H1 (cell line): ENCODE measurements at regions not wholly inside any gene's neighbourhood (a gene's known extent, or its start where the extent isn't known, plus 50 kb on each side); places are given as distances from the start of the nearest gene placed in this dataset.

Source experiments
- CTCF ChIA-PET: fragments of 300-600 bp; sonication (Branson Sonifier 250); formaldehyde crosslinking; loops from one replicate; lab custom pipeline; 2021; ENCODE audit not compliant: partially characterized antibody; lab: Charles Lee
- POLR2A ChIA-PET: fragments of 300-600 bp; sonication (Branson Sonifier 250); formaldehyde crosslinking; loops from one replicate; lab custom pipeline; 2021; ENCODE audit warnings: inconsistent platforms; ENCODE audit not compliant: partially characterized antibody; lab: Charles Lee
- DNase-seq, 2 experiments: peaks; one replicate each; pipeline versions ENCODE4 v3.0.0 to v3.0.0-alpha.2; 2010 to 2022; ENCODE audit warnings: low spot score in 2 of 2, low read depth in 1 of 2, mixed read lengths in 1 of 2
- FAIRE-seq: peaks from 2 replicates; lab custom pipeline; 2011; peaks lifted over from hg19 to GRCh38; lab: Jason Lieb, UNC
- H2AFZ ChIP-seq: 2 replicates; pipeline ENCODE4 v1.8.1; 2012; ENCODE audit warnings: low read length, inconsistent platforms
- H2AK5ac ChIP-seq: 2 replicates; pipeline ENCODE4 v1.6.1; 2013; ENCODE audit warnings: low read depth, low read length
- H2BK120ac ChIP-seq: replicated peaks from 2 replicates; pipeline ENCODE3; 2013; ENCODE audit warnings: low read depth, low read length, inconsistent platforms
- H2BK12ac ChIP-seq: 2 replicates; pipeline ENCODE4 v1.6.1; 2013; ENCODE audit warnings: low read depth, low read length
- H2BK15ac ChIP-seq: 2 replicates; pipeline ENCODE4 v1.6.1; 2013; ENCODE audit warnings: low read length
- H2BK20ac ChIP-seq: 2 replicates; pipeline ENCODE4 v1.6.1; 2013; ENCODE audit warnings: low read length
- H2BK5ac ChIP-seq: 2 replicates; pipeline ENCODE4 v1.6.1; 2013; ENCODE audit warnings: low read depth, low read length
- H3K14ac ChIP-seq: 2 replicates; pipeline ENCODE4 v1.6.1; 2013; ENCODE audit warnings: inconsistent platforms; ENCODE audit not compliant: insufficient read length
- H3K18ac ChIP-seq: 2 replicates; pipeline ENCODE4 v1.6.1; 2013; ENCODE audit warnings: low read length; ENCODE audit errors: extremely low read depth
- H3K23ac ChIP-seq: 2 replicates; pipeline ENCODE4 v1.6.1; 2013; ENCODE audit warnings: inconsistent platforms; ENCODE audit not compliant: insufficient read length
- H3K23me2 ChIP-seq: 2 replicates; pipeline ENCODE4 v1.6.1; 2013; ENCODE audit warnings: low read depth, low read length
- H3K27ac ChIP-seq: 2 replicates; pipeline ENCODE4 v1.6.1; 2011; ENCODE audit warnings: low read depth, low read length, inconsistent platforms
- H3K27me3 ChIP-seq, 4 experiments: replicated peaks in 1 of 4; 1 replicate in 1 of 4; 2 replicates in 3 of 4; pipeline versions ENCODE4 v1.6.1 to v1.8.1; 2011 to 2013; ENCODE audit warnings: low read length in 3 of 4, mild to moderate bottlenecking in 3 of 4, inconsistent platforms in 2 of 4, mixed read lengths in 2 of 4, moderate library complexity in 1 of 4; ENCODE audit not compliant: control insufficient read depth in 3 of 4, insufficient read depth in 3 of 4; ENCODE audit errors: extremely low read depth in 1 of 4
- H3K36me3 ChIP-seq, 4 experiments: 2 replicates each; pipeline versions ENCODE4 v1.6.1 to v1.8.1; 2011 to 2013; ENCODE audit warnings: mild to moderate bottlenecking in 4 of 4, low read length in 3 of 4, moderate library complexity in 2 of 4, control low read depth in 1 of 4, inconsistent platforms in 1 of 4; ENCODE audit not compliant: insufficient read depth in 4 of 4, control insufficient read depth in 2 of 4
- H3K4ac ChIP-seq: replicated peaks from 2 replicates; pipeline ENCODE3; 2013; ENCODE audit warnings: low read length, low read depth, mixed read lengths, inconsistent platforms; ENCODE audit not compliant: insufficient read length
- H3K4me1 ChIP-seq, 4 experiments: replicated peaks in 1 of 4; 1 replicate in 1 of 4; 2 replicates in 3 of 4; pipeline versions ENCODE4 v1.6.1 to v1.8.1; 2011 to 2013; ENCODE audit warnings: low read length in 3 of 4, inconsistent platforms in 2 of 4, mixed read lengths in 1 of 4; ENCODE audit not compliant: insufficient read depth in 4 of 4, control insufficient read depth in 3 of 4
- H3K4me2 ChIP-seq, 2 experiments: 2 replicates each; pipeline versions ENCODE4 v1.6.1 to v1.8.1; 2011 to 2013; ENCODE audit warnings: low read depth in 2 of 2, low read length in 2 of 2, control low read depth in 1 of 2, inconsistent platforms in 1 of 2, mild to moderate bottlenecking in 1 of 2; ENCODE audit not compliant: insufficient read depth in 1 of 2
- H3K4me3 ChIP-seq, 4 experiments: fragments of 200-600, 300-600 bp in 1 of 4; sonication (generic), shearing (Covaris generic), sonication (Bioruptor Twin) in 1 of 4; 2 replicates each; pipeline versions ENCODE4 v1.5.1 to v1.8.1; 2011 to 2016; ENCODE audit warnings: low read length in 4 of 4, low read depth in 3 of 4, control low read depth in 2 of 4, inconsistent platforms in 2 of 4, mild to moderate bottlenecking in 2 of 4, mixed read lengths in 1 of 4, moderate library complexity in 1 of 4; ENCODE audit not compliant: insufficient read depth in 2 of 4; ENCODE audit errors: extremely low read depth in 1 of 4
- H3K56ac ChIP-seq: replicated peaks from 2 replicates; pipeline ENCODE3; 2013; ENCODE audit warnings: low read depth, mild to moderate bottlenecking, mixed read lengths, low read length, inconsistent platforms; ENCODE audit not compliant: insufficient read length
- H3K79me1 ChIP-seq: 2 replicates; pipeline ENCODE4 v1.6.1; 2013; ENCODE audit warnings: low read depth, low read length, control low read depth
- H3K79me2 ChIP-seq, 2 experiments: 2 replicates each; pipeline versions ENCODE4 v1.6.1 to v1.8.1; 2012 to 2013; ENCODE audit warnings: low read length in 2 of 2, mild to moderate bottlenecking in 2 of 2, inconsistent platforms in 1 of 2; ENCODE audit not compliant: insufficient read depth in 2 of 2, control insufficient read depth in 1 of 2
- H3K9ac ChIP-seq, 4 experiments: replicated peaks in 1 of 4; 1 replicate in 1 of 4; 2 replicates in 3 of 4; pipeline versions ENCODE4 v1.6.1 to v1.8.1; 2011 to 2013; ENCODE audit warnings: low read depth in 3 of 4, low read length in 3 of 4, control low read depth in 2 of 4, mild to moderate bottlenecking in 2 of 4, moderate library complexity in 2 of 4, inconsistent platforms in 1 of 4; ENCODE audit errors: extremely low read depth in 1 of 4
- H3K9me3 ChIP-seq, 2 experiments: 2 replicates each; pipeline versions ENCODE4 v1.6.1 to v1.8.1; 2012 to 2013; ENCODE audit warnings: mild to moderate bottlenecking in 2 of 2, moderate library complexity in 2 of 2, control low read depth in 1 of 2, inconsistent platforms in 1 of 2, low read depth in 1 of 2, low read length in 1 of 2, mixed read lengths in 1 of 2; ENCODE audit not compliant: insufficient read depth in 2 of 2
- H4K20me1 ChIP-seq, 2 experiments: replicated peaks in 1 of 2; 2 replicates each; pipeline versions ENCODE3 to v1.8.1; 2011 to 2013; ENCODE audit warnings: inconsistent platforms in 2 of 2, low read length in 2 of 2, mild to moderate bottlenecking in 1 of 2; ENCODE audit not compliant: insufficient read depth in 2 of 2, control insufficient read depth in 1 of 2
- H4K5ac ChIP-seq: 2 replicates; pipeline ENCODE4 v1.6.1; 2013; ENCODE audit warnings: low read length, low read depth, mixed read lengths, inconsistent platforms; ENCODE audit not compliant: insufficient read length
- H4K8ac ChIP-seq: 2 replicates; pipeline ENCODE4 v1.8.0; 2013; ENCODE audit warnings: mild to moderate bottlenecking, moderate library complexity, low read length, inconsistent platforms; ENCODE audit not compliant: insufficient read depth; ENCODE audit errors: extremely low read depth
- H4K91ac ChIP-seq: replicated peaks from 2 replicates; pipeline ENCODE3; 2013; ENCODE audit warnings: low read length, mixed read lengths, inconsistent platforms; ENCODE audit not compliant: insufficient read length
- ASH2L ChIP-seq: fragments of 200-600, 300-600 bp; sonication (generic); IDR thresholded peaks from one replicate; pipeline ENCODE4 v1.7.1; 2017; ENCODE audit warnings: low read length
- E2F6 ChIP-seq: IDR thresholded peaks from 2 replicates; pipeline ENCODE4 v1.6.1; 2012; ENCODE audit warnings: inconsistent platforms
- EP300 ChIP-seq, 2 experiments: IDR thresholded peaks; 1 replicate in 1 of 2; 2 replicates in 1 of 2; pipeline ENCODE4 v1.6.1; 2011 to 2012; ENCODE audit warnings: low read depth in 2 of 2, low read length in 2 of 2, mild to moderate bottlenecking in 2 of 2, borderline replicate concordance in 1 of 2, inconsistent platforms in 1 of 2, moderate library complexity in 1 of 2
- JUND ChIP-seq: IDR thresholded peaks from 2 replicates; pipeline ENCODE4 v1.6.1; 2011; ENCODE audit warnings: mild to moderate bottlenecking, improper control_type of control experiment, low read length
- MAFK ChIP-seq: IDR thresholded peaks from 2 replicates; pipeline ENCODE4 v1.6.1; 2012; ENCODE audit warnings: low read depth, mild to moderate bottlenecking, improper control_type of control experiment, low read length
- POLR2A ChIP-seq, 2 experiments: IDR thresholded peaks; 1 replicate in 1 of 2; 2 replicates in 1 of 2; pipeline ENCODE4 v1.6.1; 2011; ENCODE audit warnings: low read depth in 2 of 2, low read length in 2 of 2, mild to moderate bottlenecking in 2 of 2; ENCODE audit errors: control extremely low read depth in 1 of 2
- POLR2AphosphoS5 ChIP-seq: IDR thresholded peaks from 2 replicates; pipeline ENCODE4 v1.6.1; 2011; ENCODE audit warnings: low read depth, low read length
- RBBP5 ChIP-seq: IDR thresholded peaks from 2 replicates; pipeline ENCODE4 v1.7.1; 2012; ENCODE audit warnings: low read depth, mild to moderate bottlenecking, inconsistent platforms, low read length, moderate library complexity, borderline replicate concordance
- SIX5 ChIP-seq: IDR thresholded peaks from 2 replicates; pipeline ENCODE4 v1.6.1; 2011; ENCODE audit warnings: mild to moderate bottlenecking, low read depth, low read length
- SP1 ChIP-seq: IDR thresholded peaks from 2 replicates; pipeline ENCODE4 v1.6.1; 2011; ENCODE audit warnings: low read depth, low read length
- SP2 ChIP-seq: IDR thresholded peaks from 2 replicates; pipeline ENCODE4 v1.6.1; 2012; ENCODE audit warnings: mild to moderate bottlenecking, low read length, inconsistent platforms
- SP4 ChIP-seq: IDR thresholded peaks from 2 replicates; pipeline ENCODE4 v1.6.1; 2012; ENCODE audit warnings: low read length, inconsistent platforms
- SRF ChIP-seq: IDR thresholded peaks from 2 replicates; pipeline ENCODE4 v1.6.1; 2011; ENCODE audit warnings: mild to moderate bottlenecking, low read depth, low read length, moderate library complexity
- SUZ12 ChIP-seq: fragments of 200-600 bp; sonication (generic); IDR thresholded peaks from 2 replicates; pipeline ENCODE4 v1.6.1; 2012; ENCODE audit warnings: mild to moderate bottlenecking, inconsistent platforms, low read length, moderate library complexity, mixed read lengths
- TBP ChIP-seq: IDR thresholded peaks from 2 replicates; pipeline ENCODE4 v1.6.1; 2011; ENCODE audit warnings: low read depth, low read length, improper control_type of control experiment
- WGBS, 2 experiments: shearing (Covaris generic) in 1 of 2; methylation state at CpG; one replicate each; pipeline versions ENCODE4 v1.1.6 to v1.1.7; 2013 to 2015; ENCODE audit warnings: low lambda C conversion rate in 2 of 2, mixed read lengths in 2 of 2, inconsistent platforms in 1 of 2, low coverage in 1 of 2, missing lambda C conversion rate in 1 of 2; ENCODE audit not compliant: insufficient replicate concordance in 2 of 2, insufficient coverage in 1 of 2, insufficient read length in 1 of 2; ENCODE audit errors: extremely low coverage in 1 of 2, missing lambda C conversion rate in 1 of 2; 5-methylcytosine and 5-hydroxymethylcytosine counted together
- TF ChIP-seq, protein P1 (sequence below): IDR thresholded peaks from 2 replicates; pipeline ENCODE4 v1.6.1; 2011; ENCODE audit warnings: low read depth, mild to moderate bottlenecking, low read length; ENCODE audit not compliant: insufficient read depth

- Histone ChIP-seq H3K4me3 (no peak overlapping the region), H2BK15ac (no peak overlapping the region), H2BK5ac (no peak overlapping the region), H3K23ac (no peak overlapping the region), H3K4me2 (no peak overlapping the region), H4K20me1 (no peaks in the 10 kb centered on the region), H3K56ac (no peak overlapping the region), H3K27ac (no peak overlapping the region), H3K9me3 (no peaks in the 10 kb centered on the region), H2BK120ac (no peak overlapping the region), H3K4ac (no peak overlapping the region), H4K5ac (no peak overlapping the region), H4K8ac (no peak overlapping the region), H2BK20ac (no peak overlapping the region), H3K9ac (no peak overlapping the region), H2AFZ (no peak overlapping the region), H3K79me2 (no peaks in the 10 kb centered on the region), H3K79me1 (no peaks in the 10 kb centered on the region), H3K36me3 (no peaks in the 10 kb centered on the region), H3K18ac (no peak overlapping the region), H3K23me2 (no peaks in the 10 kb centered on the region), H4K91ac (no peak overlapping the region), H2BK12ac (no peak overlapping the region), H3K14ac (no peak overlapping the region), H2AK5ac (no peak overlapping the region), H3K27me3 (no peaks in the 10 kb centered on the region), H3K4me1 (no peaks in the 10 kb centered on the region)
- CTCF ChIA-PET: no interaction called here
- POLR2A ChIA-PET: no interaction called here
- 96% methylated on average over 6 of the region's 6 CpGs; no CpG with 5 or more reads in 1 of the 2 experiments for WGBS, 2 experiments
- FAIRE-seq: no peak
- no peak for DNase-seq
- TF ChIP-seq POLR2AphosphoS5: no peak
- no peak for TF ChIP-seq SP1
- no peak for TF ChIP-seq TBP
- no peak for TF ChIP-seq RBBP5
- no peak for TF ChIP-seq EP300 (IDR thresholded peaks at IDR 0.05; ENCODE audit: borderline replicate concordance in 1 of 2, low read depth in 2 of 2, low read length in 2 of 2)
- no peak for TF ChIP-seq ASH2L
- TF ChIP-seq SP4: no peak
- no peak for TF ChIP-seq E2F6
- TF ChIP-seq SIX5: no peak
- no peak for TF ChIP-seq JUND
- no peak for TF ChIP-seq MAFK
- no peak for TF ChIP-seq POLR2A (IDR thresholded peaks at IDR 0.05; ENCODE audit: control extremely low read depth in 1 of 2, low read depth in 2 of 2, low read length in 2 of 2)
- TF ChIP-seq SRF: no peak
- TF ChIP-seq, protein P1, sequence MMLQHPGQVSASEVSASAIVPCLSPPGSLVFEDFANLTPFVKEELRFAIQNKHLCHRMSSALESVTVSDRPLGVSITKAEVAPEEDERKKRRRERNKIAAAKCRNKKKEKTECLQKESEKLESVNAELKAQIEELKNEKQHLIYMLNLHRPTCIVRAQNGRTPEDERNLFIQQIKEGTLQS: no peak
- TF ChIP-seq SUZ12: no peak
- TF ChIP-seq SP2: no peak
Observed at GRCh38 chr2:81739966-81740365, 1435.4 kb upstream of the LRRTM1 start.
